Stimulated activated naive CD8-positive, alpha-beta T cell treated with anti-CD3 and anti-CD28 coated beads, Interleukin-15, Interleukin-2, amounts not matched to agents 100 ng/mL and 50 ng/mL, for 24 hours (primary cell): ENCODE measurements at regions not wholly inside any gene's neighbourhood (a gene's known extent, or its start where the extent isn't known, plus 50 kb on each side); places are given as distances from the start of the nearest gene placed in this dataset.

Source experiments
- H3K27ac Mint-ChIP-seq: one replicate; pipeline ENCODE4 v1.8.0; 2021; ENCODE audit warnings: mild to moderate bottlenecking, mixed read lengths
- H3K27me3 Mint-ChIP-seq: one replicate; pipeline ENCODE4 v1.8.0; 2021; ENCODE audit warnings: mixed read lengths
- H3K36me3 Mint-ChIP-seq: one replicate; pipeline ENCODE4 v1.8.0; 2021; ENCODE audit warnings: low read depth, mixed read lengths
- H3K4me1 Mint-ChIP-seq: one replicate; pipeline ENCODE4 v1.8.0; 2021; ENCODE audit warnings: low read depth, mixed read lengths
- H3K4me3 Mint-ChIP-seq: one replicate; pipeline ENCODE4 v1.8.0; 2021; ENCODE audit warnings: mild to moderate bottlenecking, mixed read lengths
- H3K9me3 Mint-ChIP-seq: one replicate; pipeline ENCODE4 v1.8.0; 2021; ENCODE audit warnings: mixed read lengths

- Mint-ChIP-seq H3K27me3 (peaks cover 4% of the 10 kb centered on the region), H3K27ac (no peak overlapping the region), H3K4me3 (no peak overlapping the region), H3K9me3 (no peaks in the 10 kb centered on the region), H3K4me1 (peaks cover 16% of the 10 kb centered on the region), H3K36me3 (no peaks in the 10 kb centered on the region)
Measured at GRCh38 chr6:21845439-21846140, 252.0 kb downstream of the SOX4 start.

GRCh38 chr6:21846541-21847451, 253.2 kb downstream of the SOX4 start:
- Mint-ChIP-seq H3K4me1 (peaks cover 19% of the 10 kb centered on the region), H3K27me3 (peaks cover 4% of the 10 kb centered on the region), H3K4me3 (no peak overlapping the region), H3K27ac (peak overlapping the region; percentile 11), H3K36me3 (no peaks in the 10 kb centered on the region), H3K9me3 (no peaks in the 10 kb centered on the region)

- H3K4me1 Mint-ChIP-seq: peaks cover 19% of the 10 kb centered on the region
Measured at GRCh38 chr6:21847711-21848480, 254.3 kb downstream of the SOX4 start.

GRCh38 chr6:21850691-21851090, 257.1 kb downstream of the SOX4 start:
- peaks cover 4% of the 10 kb centered on the region for H3K27me3 Mint-ChIP-seq
- H3K9me3 Mint-ChIP-seq: no peaks in the 10 kb centered on the region
- H3K4me1 Mint-ChIP-seq: peaks cover 19% of the 10 kb centered on the region
- no peak overlapping the region for H3K4me3 Mint-ChIP-seq
- H3K36me3 Mint-ChIP-seq: no peaks in the 10 kb centered on the region
- H3K27ac Mint-ChIP-seq: no peak overlapping the region

More at GRCh38 chr6:21847711-21848480, 254.3 kb downstream of the SOX4 start:
- Mint-ChIP-seq H3K27me3 (peaks cover 4% of the 10 kb centered on the region), H3K27ac (no peak overlapping the region), H3K36me3 (no peaks in the 10 kb centered on the region), H3K4me3 (no peak overlapping the region), H3K9me3 (no peaks in the 10 kb centered on the region)

- Mint-ChIP-seq H3K36me3 (no peaks in the 10 kb centered on the region), H3K4me3 (no peak overlapping the region), H3K27ac (peak overlapping the region; percentile 13), H3K9me3 (no peaks in the 10 kb centered on the region), H3K4me1 (peaks cover 6% of the 10 kb centered on the region), H3K27me3 (no peaks in the 10 kb centered on the region)
Measured at GRCh38 chr6:21855811-21856455, 262.4 kb downstream of the SOX4 start.

- Mint-ChIP-seq H3K4me3 (no peak overlapping the region), H3K27me3 (no peaks in the 10 kb centered on the region), H3K36me3 (no peaks in the 10 kb centered on the region), H3K4me1 (peaks cover 6% of the 10 kb centered on the region), H3K27ac (peak overlapping the region; percentile 13), H3K9me3 (peaks cover 3% of the 10 kb centered on the region)
Measured at GRCh38 chr6:21856456-21856825, 262.9 kb downstream of the SOX4 start.

- H3K4me1 Mint-ChIP-seq: peaks cover 6% of the 10 kb centered on the region
- H3K27me3 Mint-ChIP-seq: no peaks in the 10 kb centered on the region
- no peak overlapping the region for H3K27ac Mint-ChIP-seq
- H3K36me3 Mint-ChIP-seq: no peaks in the 10 kb centered on the region
- no peak overlapping the region for H3K4me3 Mint-ChIP-seq
- H3K9me3 Mint-ChIP-seq: peaks cover 3% of the 10 kb centered on the region
Measured at GRCh38 chr6:21856844-21857243, 263.3 kb downstream of the SOX4 start.

GRCh38 chr6:21858076-21858475, 264.5 kb downstream of the SOX4 start:
- Mint-ChIP-seq H3K27ac (no peak overlapping the region), H3K36me3 (no peaks in the 10 kb centered on the region), H3K4me1 (peaks cover 6% of the 10 kb centered on the region), H3K27me3 (no peaks in the 10 kb centered on the region), H3K9me3 (peaks cover 3% of the 10 kb centered on the region), H3K4me3 (no peak overlapping the region)

GRCh38 chr6:21859193-21859735, 265.7 kb downstream of the SOX4 start:
- Mint-ChIP-seq H3K9me3 (peaks cover 3% of the 10 kb centered on the region), H3K4me3 (no peak overlapping the region), H3K27me3 (no peaks in the 10 kb centered on the region), H3K36me3 (no peaks in the 10 kb centered on the region), H3K27ac (no peak overlapping the region), H3K4me1 (peaks cover 6% of the 10 kb centered on the region)

GRCh38 chr6:21861942-21862341, 268.4 kb downstream of the SOX4 start:
- H3K4me1 Mint-ChIP-seq: no peaks in the 10 kb centered on the region
- H3K4me3 Mint-ChIP-seq: no peak overlapping the region
- no peaks in the 10 kb centered on the region for H3K27me3 Mint-ChIP-seq
- no peaks in the 10 kb centered on the region for H3K36me3 Mint-ChIP-seq
- H3K9me3 Mint-ChIP-seq: peaks cover 3% of the 10 kb centered on the region
- H3K27ac Mint-ChIP-seq: no peak overlapping the region

- H3K27ac Mint-ChIP-seq: no peak overlapping the region
- H3K9me3 Mint-ChIP-seq: peaks cover 3% of the 10 kb centered on the region
- H3K4me3 Mint-ChIP-seq: no peak overlapping the region
- no peaks in the 10 kb centered on the region for H3K27me3 Mint-ChIP-seq
- no peaks in the 10 kb centered on the region for H3K36me3 Mint-ChIP-seq
- no peaks in the 10 kb centered on the region for H3K4me1 Mint-ChIP-seq
Measured at GRCh38 chr6:21864206-21864605, 270.7 kb downstream of the SOX4 start.

- no peaks in the 10 kb centered on the region for H3K4me1 Mint-ChIP-seq
Measured at GRCh38 chr6:21868226-21868625, 274.7 kb downstream of the SOX4 start.

GRCh38 chr6:21869085-21869771, 275.7 kb downstream of the SOX4 start:
- Mint-ChIP-seq H3K27ac (no peak overlapping the region), H3K36me3 (no peaks in the 10 kb centered on the region), H3K4me3 (no peak overlapping the region), H3K4me1 (no peaks in the 10 kb centered on the region), H3K27me3 (peaks cover 3% of the 10 kb centered on the region), H3K9me3 (no peaks in the 10 kb centered on the region)

More at GRCh38 chr6:21868226-21868625, 274.7 kb downstream of the SOX4 start:
- Mint-ChIP-seq H3K36me3 (no peaks in the 10 kb centered on the region), H3K9me3 (no peaks in the 10 kb centered on the region), H3K4me3 (no peak overlapping the region), H3K27ac (no peak overlapping the region), H3K27me3 (peaks cover 3% of the 10 kb centered on the region)
